DND-41 (cell line): ENCODE measurements at regions not wholly inside any gene's neighbourhood (a gene's known extent, or its start where the extent isn't known, plus 50 kb on each side); places are given as distances from the start of the nearest gene placed in this dataset.

ENCODE experiments used
- ATAC-seq: fragments of 200-7000 bp; cut with Tn5 transposase; 3 replicates; pipeline ENCODE4 v1.9.1; 2021; ENCODE audit warnings: low read depth; ENCODE audit not compliant: insufficient read depth
- DNase-seq: peaks from one replicate; pipeline ENCODE4 v3.0.0-alpha.2; 2020
- H2AFZ ChIP-seq: 2 replicates; pipeline ENCODE4 v1.6.0; 2012; ENCODE audit warnings: low read depth, low read length
- H3K27ac ChIP-seq: 2 replicates; pipeline ENCODE4 v1.5.1; 2012; ENCODE audit warnings: low read length, inconsistent platforms
- H3K27me3 ChIP-seq: fragments of 200-600 bp; sonication (generic); 2 replicates; pipeline ENCODE4 v1.6.0; 2012; ENCODE audit warnings: low read length, mild to moderate bottlenecking, inconsistent platforms; ENCODE audit not compliant: insufficient read depth, poor library complexity
- H3K36me3 ChIP-seq: 2 replicates; pipeline ENCODE4 v1.5.1; 2012; ENCODE audit warnings: low read length, inconsistent platforms; ENCODE audit not compliant: insufficient read depth
- H3K4me1 ChIP-seq: 2 replicates; pipeline ENCODE4 v1.5.1; 2012; ENCODE audit warnings: mild to moderate bottlenecking, low read length; ENCODE audit not compliant: insufficient read depth
- H3K4me2 ChIP-seq: 2 replicates; pipeline ENCODE4 v1.6.0; 2012; ENCODE audit warnings: mild to moderate bottlenecking, moderate library complexity, low read length, inconsistent platforms; ENCODE audit not compliant: insufficient read depth
- H3K4me3 ChIP-seq, 2 experiments: fragments of 200-600 bp in 1 of 2; shearing (Covaris generic) in 1 of 2; 2 replicates each; pipeline ENCODE4 v1.5.1; 2012 to 2016; ENCODE audit warnings: inconsistent platforms in 2 of 2, low read length in 2 of 2, mild to moderate bottlenecking in 2 of 2, low read depth in 1 of 2, moderate library complexity in 1 of 2
- H3K79me2 ChIP-seq: 2 replicates; pipeline ENCODE4 v1.6.0; 2012; ENCODE audit warnings: low read length, inconsistent platforms; ENCODE audit not compliant: insufficient read depth
- H3K9ac ChIP-seq: 2 replicates; pipeline ENCODE4 v1.6.0; 2012; ENCODE audit warnings: low read depth, mild to moderate bottlenecking, inconsistent platforms, low read length, moderate library complexity
- H3K9me3 ChIP-seq: 2 replicates; pipeline ENCODE4 v1.5.1; 2012; ENCODE audit warnings: low read length, moderate library complexity, mild to moderate bottlenecking, inconsistent platforms; ENCODE audit not compliant: insufficient read depth, severe bottlenecking
- H4K20me1 ChIP-seq: 2 replicates; pipeline ENCODE4 v1.6.0; 2012; ENCODE audit warnings: low read length; ENCODE audit not compliant: insufficient read depth
- EZH2 ChIP-seq: IDR thresholded peaks from 3 replicates; pipeline ENCODE4 v1.6.1; 2012; ENCODE audit warnings: borderline replicate concordance, low read depth, mild to moderate bottlenecking, moderate library complexity, low read length, inconsistent platforms; ENCODE audit not compliant: severe bottlenecking
- TF ChIP-seq, protein P1 (sequence below): IDR thresholded peaks from 2 replicates; pipeline ENCODE4 v1.5.1; 2012; ENCODE audit warnings: borderline replicate concordance, low read length, moderate library complexity, mild to moderate bottlenecking; ENCODE audit not compliant: poor library complexity, severe bottlenecking; ENCODE audit errors: extremely low read depth

DNA sequence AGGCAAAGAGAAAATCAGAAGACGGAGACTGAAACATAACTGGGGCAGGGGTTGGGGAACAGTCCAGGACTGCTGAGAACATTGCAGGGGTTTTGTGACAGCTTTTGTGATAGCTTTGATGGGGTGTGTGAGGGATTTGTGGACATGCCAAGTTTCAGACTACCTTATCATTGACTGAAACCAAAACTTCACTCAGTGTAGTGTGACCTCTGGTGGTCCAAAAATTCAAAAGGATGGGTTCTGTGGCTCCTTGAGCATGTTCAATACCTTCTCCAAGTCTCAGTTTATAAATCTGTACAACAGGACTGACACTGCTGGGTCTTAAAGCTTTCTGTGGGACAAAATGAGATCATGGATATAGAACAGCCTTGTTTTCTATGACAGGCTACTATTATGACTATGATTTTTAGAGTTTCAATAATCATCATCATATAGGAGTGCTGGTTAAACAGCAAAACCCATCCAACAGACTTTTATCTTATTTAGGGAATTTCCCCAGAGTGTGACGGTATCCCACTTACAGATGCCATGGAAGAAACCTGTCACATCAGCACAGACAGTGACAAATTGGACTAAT, 259.2 kb upstream of the SLC14A2 start:
- DNase-seq, result no peak

DNA sequence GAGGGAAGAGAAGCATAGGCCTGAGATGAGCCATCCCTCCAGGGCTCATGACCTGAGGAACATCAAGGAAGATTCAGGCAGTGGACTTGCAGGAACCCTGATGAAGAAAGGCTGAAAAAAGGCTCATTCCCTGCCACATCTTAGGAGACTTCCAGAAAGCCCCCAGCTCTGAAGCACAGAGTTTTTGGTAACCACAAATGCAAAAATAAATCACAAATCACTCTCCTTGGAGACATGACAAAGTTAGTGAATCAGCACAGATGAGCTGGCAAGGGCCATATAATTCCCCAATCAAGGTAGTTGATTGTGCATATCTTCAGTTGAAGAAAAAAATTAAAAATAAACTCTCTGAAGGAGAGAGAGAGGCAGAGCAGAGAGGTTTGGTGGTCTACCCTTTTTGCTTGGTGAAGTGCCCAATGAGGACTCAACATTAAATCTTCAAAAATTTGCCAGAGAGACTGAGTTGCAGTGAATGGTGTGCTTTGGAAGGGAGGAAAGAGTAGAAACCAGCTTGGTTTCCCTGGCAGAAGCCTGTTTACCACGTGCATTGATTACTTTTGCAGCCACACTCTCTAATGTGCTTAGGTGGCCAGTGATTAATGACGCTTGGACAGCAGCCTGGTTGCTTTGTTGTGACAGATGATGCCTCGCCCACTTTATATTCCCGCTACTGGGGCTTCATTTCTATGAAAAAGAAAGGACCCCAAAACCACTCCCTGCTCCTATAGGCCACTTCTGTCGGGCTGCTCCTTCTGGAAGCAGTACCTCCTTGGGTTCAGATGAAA, 257.4 kb upstream of the SLC14A2 start:
- H3K4me1 ChIP-seq, result no peaks in the 10 kb centered on the region
- TF ChIP-seq EZH2, result no peak
- TF ChIP-seq, protein P1, sequence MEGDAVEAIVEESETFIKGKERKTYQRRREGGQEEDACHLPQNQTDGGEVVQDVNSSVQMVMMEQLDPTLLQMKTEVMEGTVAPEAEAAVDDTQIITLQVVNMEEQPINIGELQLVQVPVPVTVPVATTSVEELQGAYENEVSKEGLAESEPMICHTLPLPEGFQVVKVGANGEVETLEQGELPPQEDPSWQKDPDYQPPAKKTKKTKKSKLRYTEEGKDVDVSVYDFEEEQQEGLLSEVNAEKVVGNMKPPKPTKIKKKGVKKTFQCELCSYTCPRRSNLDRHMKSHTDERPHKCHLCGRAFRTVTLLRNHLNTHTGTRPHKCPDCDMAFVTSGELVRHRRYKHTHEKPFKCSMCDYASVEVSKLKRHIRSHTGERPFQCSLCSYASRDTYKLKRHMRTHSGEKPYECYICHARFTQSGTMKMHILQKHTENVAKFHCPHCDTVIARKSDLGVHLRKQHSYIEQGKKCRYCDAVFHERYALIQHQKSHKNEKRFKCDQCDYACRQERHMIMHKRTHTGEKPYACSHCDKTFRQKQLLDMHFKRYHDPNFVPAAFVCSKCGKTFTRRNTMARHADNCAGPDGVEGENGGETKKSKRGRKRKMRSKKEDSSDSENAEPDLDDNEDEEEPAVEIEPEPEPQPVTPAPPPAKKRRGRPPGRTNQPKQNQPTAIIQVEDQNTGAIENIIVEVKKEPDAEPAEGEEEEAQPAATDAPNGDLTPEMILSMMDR, result no peak
- no peaks in the 10 kb centered on the region for H3K79me2 ChIP-seq
- no peak overlapping the region for H3K4me2 ChIP-seq
- H3K9ac ChIP-seq, result no peak overlapping the region
- H3K27ac ChIP-seq, result no peak overlapping the region
- H3K36me3 ChIP-seq, result no peaks in the 10 kb centered on the region
- ATAC-seq (no peak), DNase-seq (no peak)
- no peak overlapping the region for H3K4me3 ChIP-seq
- H4K20me1 ChIP-seq, result no peaks in the 10 kb centered on the region
- H3K27me3 ChIP-seq, result no peaks in the 10 kb centered on the region
- H3K9me3 ChIP-seq, result no peaks in the 10 kb centered on the region
- no peak overlapping the region for H2AFZ ChIP-seq

More for the DNA sequence above, 259.2 kb upstream of the SLC14A2 start:
- Histone ChIP-seq H3K27me3 (no peaks in the 10 kb centered on the region), H4K20me1 (no peaks in the 10 kb centered on the region), H3K36me3 (no peaks in the 10 kb centered on the region), H3K79me2 (no peaks in the 10 kb centered on the region), H2AFZ (no peak overlapping the region), H3K9ac (no peak overlapping the region), H3K9me3 (no peaks in the 10 kb centered on the region), H3K27ac (no peak overlapping the region), H3K4me2 (no peak overlapping the region), H3K4me1 (no peaks in the 10 kb centered on the region), H3K4me3 (no peak overlapping the region)
- ATAC-seq, result no peak
- no peak for TF ChIP-seq EZH2
- TF ChIP-seq, protein P1, result no peak

DNA sequence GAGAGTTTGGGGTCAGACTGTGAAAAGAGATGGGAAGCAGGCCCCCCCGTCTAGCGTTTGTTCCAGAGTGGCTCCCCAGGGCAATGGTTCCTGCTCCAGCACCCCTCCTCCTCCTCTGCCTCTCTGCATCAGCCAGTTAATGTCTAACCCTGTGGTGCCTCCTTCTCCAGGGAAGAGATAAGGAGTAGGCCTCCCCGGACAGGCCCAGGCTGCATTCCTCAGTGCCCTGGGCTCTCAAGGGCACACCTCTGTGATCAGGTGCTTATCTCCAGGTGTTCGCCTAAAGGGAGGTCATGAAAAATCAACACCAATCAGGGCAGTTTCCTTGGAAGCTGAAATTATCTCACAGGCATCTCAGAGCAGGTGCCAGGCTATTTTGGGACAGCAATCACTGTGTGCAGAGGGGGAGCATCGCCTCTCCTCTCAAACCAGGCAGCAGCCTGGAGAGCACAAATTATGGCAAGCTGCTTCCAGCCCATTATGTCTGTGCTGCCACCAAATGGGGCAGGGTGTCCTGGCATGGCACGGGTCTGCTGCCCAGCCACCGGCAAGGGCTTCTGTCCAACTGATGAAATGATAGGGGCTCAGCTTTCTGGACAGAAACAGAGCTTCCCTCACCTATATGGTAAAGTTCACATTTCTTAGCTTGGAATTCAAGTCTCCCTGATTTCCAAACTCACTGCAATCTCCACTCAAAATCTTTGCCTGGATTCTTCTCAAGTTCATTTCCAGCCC, 255.8 kb upstream of the SLC14A2 start:
- Histone ChIP-seq H3K4me2 (no peak overlapping the region), H3K36me3 (no peaks in the 10 kb centered on the region), H3K79me2 (no peaks in the 10 kb centered on the region), H3K27me3 (no peaks in the 10 kb centered on the region), H3K9ac (no peak overlapping the region), H2AFZ (no peak overlapping the region), H4K20me1 (no peaks in the 10 kb centered on the region), H3K9me3 (no peaks in the 10 kb centered on the region), H3K27ac (no peak overlapping the region), H3K4me1 (no peaks in the 10 kb centered on the region), H3K4me3 (no peak overlapping the region)
- TF ChIP-seq EZH2, result no peak
- TF ChIP-seq, protein P1, result no peak
- ATAC-seq, result no peak
- no peak for DNase-seq
